Loucy (cell line): ENCODE measurements at regions not wholly inside any gene's neighbourhood (a gene's known extent, or its start where the extent isn't known, plus 50 kb on each side); places are given as distances from the start of the nearest gene placed in this dataset.

ENCODE experiments used
- H2AFZ ChIP-seq: fragments of 200-600 bp; sonication (generic); 2 replicates; pipeline ENCODE4 v1.6.0; 2016; ENCODE audit warnings: antibody characterized with exemption, mild to moderate bottlenecking, low read length, moderate library complexity
- H3F3A ChIP-seq: fragments of 200-600 bp; 2 replicates; pipeline ENCODE4 v1.6.0; 2016; ENCODE audit warnings: antibody characterized with exemption, low read depth, mild to moderate bottlenecking
- H3K27me3 ChIP-seq: fragments of 200-600 bp; sonication (generic); 2 replicates; pipeline ENCODE4 v1.6.1; 2014; ENCODE audit warnings: low read length, mild to moderate bottlenecking; ENCODE audit not compliant: insufficient read depth, poor library complexity, severe bottlenecking
- H3K36me3 ChIP-seq: fragments of 200-600 bp; sonication (generic); 2 replicates; pipeline ENCODE4 v1.6.1; 2016; ENCODE audit warnings: low read length; ENCODE audit not compliant: insufficient read depth
- H3K4me1 ChIP-seq: fragments of 200-600 bp; sonication (generic); 2 replicates; pipeline ENCODE4 v1.5.1; 2014; ENCODE audit warnings: low read length, mild to moderate bottlenecking; ENCODE audit not compliant: insufficient read depth, poor library complexity, severe bottlenecking
- H3K4me2 ChIP-seq: fragments of 200-600 bp; sonication (generic); 2 replicates; pipeline ENCODE4 v1.6.0; 2014; ENCODE audit warnings: antibody characterized with exemption, low read length, low read depth, mild to moderate bottlenecking; ENCODE audit not compliant: poor library complexity, severe bottlenecking
- H3K4me3 ChIP-seq: fragments of 200-600 bp; sonication (generic); 2 replicates; pipeline ENCODE4 v1.5.1; 2014; ENCODE audit warnings: low read length, mild to moderate bottlenecking, mixed read lengths; ENCODE audit not compliant: poor library complexity, severe bottlenecking
- H3K79me2 ChIP-seq: fragments of 200-600 bp; sonication (generic); 2 replicates; pipeline ENCODE4 v1.6.1; 2014; ENCODE audit warnings: low read length; ENCODE audit not compliant: insufficient read depth
- H3K9ac ChIP-seq: fragments of 200-600 bp; sonication (generic); 2 replicates; pipeline ENCODE4 v1.6.0; 2014; ENCODE audit warnings: mild to moderate bottlenecking, low read depth, low read length, moderate library complexity; ENCODE audit not compliant: poor library complexity, severe bottlenecking
- H3K9me2 ChIP-seq: fragments of 200-600 bp; sonication (generic); replicated peaks from 2 replicates; pipeline ENCODE4 v1.6.1; 2016; ENCODE audit warnings: low read depth, low read length, mixed read lengths
- H3K9me3 ChIP-seq: fragments of 200-600 bp; sonication (generic); 2 replicates; pipeline ENCODE4 v1.6.1; 2014; ENCODE audit warnings: mild to moderate bottlenecking, antibody characterized with exemption, low read length, low read depth; ENCODE audit not compliant: insufficient read depth
- H4K20me1 ChIP-seq: fragments of 200-600 bp; sonication (generic); 2 replicates; pipeline ENCODE4 v1.6.0; 2014; ENCODE audit warnings: antibody characterized with exemption, low read length, mild to moderate bottlenecking; ENCODE audit not compliant: insufficient read depth, poor library complexity, severe bottlenecking
- CTCF ChIP-seq: fragments of 200-600 bp; sonication (generic); conservative IDR thresholded peaks from 2 replicates; pipeline ENCODE4 v1.5.1; 2014; ENCODE audit warnings: mild to moderate bottlenecking, antibody characterized with exemption, low read length
- EZH2phosphoT487 ChIP-seq: fragments of 200-600 bp; IDR thresholded peaks from 2 replicates; pipeline ENCODE4 v1.6.1; 2018; ENCODE audit warnings: antibody characterized with exemption, mild to moderate bottlenecking, moderate library complexity, borderline replicate concordance

- Histone ChIP-seq H3K27me3 (no peaks in the 10 kb centered on the region), H3K9me3 (no peaks in the 10 kb centered on the region), H3K36me3 (no peaks in the 10 kb centered on the region), H3K9me2 (no peaks in the 10 kb centered on the region), H3K9ac (no peak overlapping the region), H3K4me1 (no peaks in the 10 kb centered on the region), H3K4me3 (no peak overlapping the region), H3K4me2 (no peak overlapping the region), H3F3A (no peaks in the 10 kb centered on the region), H2AFZ (no peak overlapping the region), H3K79me2 (no peaks in the 10 kb centered on the region), H4K20me1 (no peaks in the 10 kb centered on the region)
- TF ChIP-seq CTCF (no peak), EZH2phosphoT487 (no peak)
Measured at GRCh38 chr1:163614361-163614760, 292.6 kb downstream of the NUF2 start.

- no peak overlapping the region for H2AFZ ChIP-seq
Measured at GRCh38 chr1:163628034-163628773, 306.4 kb downstream of the NUF2 start.

GRCh38 chr1:163632269-163632668 is 310.5 kb downstream of the NUF2 start:
- no peaks in the 10 kb centered on the region for H3K79me2 ChIP-seq
- H2AFZ ChIP-seq: no peak overlapping the region
- H3K4me3 ChIP-seq: no peak overlapping the region
- H3K4me2 ChIP-seq: no peak overlapping the region
- H3K27me3 ChIP-seq: no peaks in the 10 kb centered on the region
- no peaks in the 10 kb centered on the region for H3K36me3 ChIP-seq
- no peak overlapping the region for H3K9ac ChIP-seq
- no peaks in the 10 kb centered on the region for H3K4me1 ChIP-seq
- TF ChIP-seq CTCF (no peak), EZH2phosphoT487 (no peak)
- H4K20me1 ChIP-seq: no peaks in the 10 kb centered on the region
- H3K9me3 ChIP-seq: peaks cover 9% of the 10 kb centered on the region; the same call in 1 of the 2 replicates
- no peaks in the 10 kb centered on the region for H3K9me2 ChIP-seq
- H3F3A ChIP-seq: no peaks in the 10 kb centered on the region

More at GRCh38 chr1:163628034-163628773, 306.4 kb downstream of the NUF2 start:
- Histone ChIP-seq H3K36me3 (no peaks in the 10 kb centered on the region), H3K9me3 (peaks cover 9% of the 10 kb centered on the region; the same call in 1 of the 2 replicates), H3K9me2 (no peaks in the 10 kb centered on the region), H3K27me3 (no peaks in the 10 kb centered on the region), H3K4me3 (no peak overlapping the region), H3K9ac (no peak overlapping the region), H3K4me2 (no peak overlapping the region), H4K20me1 (no peaks in the 10 kb centered on the region), H3F3A (no peaks in the 10 kb centered on the region), H3K79me2 (no peaks in the 10 kb centered on the region), H3K4me1 (no peaks in the 10 kb centered on the region)
- TF ChIP-seq EZH2phosphoT487 (no peak), CTCF (no peak)
